Rectal smooth muscle tissue (tissue), 1 donor: ENCODE measurements at regions not wholly inside any gene's neighbourhood (a gene's known extent, or its start where the extent isn't known, plus 50 kb on each side); places are given as distances from the start of the nearest gene placed in this dataset.
"Not testable (repeated sequence)": the region's sequence is repeated elsewhere in the genome, so short reads cannot be mapped to it uniquely, and the experiment has no call there.

ENCODE experiments used
- H3K27ac ChIP-seq: one replicate; pipeline ENCODE4 v1.7.0; 2013; ENCODE audit warnings: low read depth, low read length, inconsistent platforms
- H3K27me3 ChIP-seq: one replicate; pipeline ENCODE4 v1.7.0; 2013; ENCODE audit warnings: low read length; ENCODE audit not compliant: control insufficient read depth, insufficient read depth
- H3K36me3 ChIP-seq: one replicate; pipeline ENCODE4 v1.7.0; 2013; ENCODE audit warnings: low read length; ENCODE audit not compliant: control insufficient read depth, insufficient read depth
- H3K4me1 ChIP-seq: one replicate; pipeline ENCODE4 v1.7.0; 2013; ENCODE audit warnings: low read length; ENCODE audit not compliant: control insufficient read depth, insufficient read depth
- H3K4me3 ChIP-seq: one replicate; pipeline ENCODE4 v1.7.0; 2013; ENCODE audit warnings: low read length
- H3K9ac ChIP-seq: one replicate; pipeline ENCODE4 v1.7.0; 2013; ENCODE audit warnings: low read length

GRCh38 chr7:52758356-52758755 lies 277.1 kb upstream of the POM121L12 start:
- no peak overlapping the region for H3K4me3 ChIP-seq
- H3K4me1 ChIP-seq: no peaks in the 10 kb centered on the region
- no peaks in the 10 kb centered on the region for H3K36me3 ChIP-seq
- no peak overlapping the region for H3K9ac ChIP-seq
- H3K27me3 ChIP-seq: no peaks in the 10 kb centered on the region
- H3K27ac ChIP-seq: no peak overlapping the region

- no peaks in the 10 kb centered on the region for H3K27me3 ChIP-seq
- H3K36me3 ChIP-seq: no peaks in the 10 kb centered on the region
- H3K27ac ChIP-seq: no peak overlapping the region
- H3K9ac ChIP-seq: no peak overlapping the region
- no peaks in the 10 kb centered on the region for H3K4me1 ChIP-seq
- no peak overlapping the region for H3K4me3 ChIP-seq
Observed at GRCh38 chr7:52753855-52754254, 281.6 kb upstream of the POM121L12 start.

- Histone ChIP-seq H3K27ac (no peak overlapping the region), H3K4me1 (no peaks in the 10 kb centered on the region), H3K4me3 (no peak overlapping the region), H3K36me3 (no peaks in the 10 kb centered on the region), H3K27me3 (no peaks in the 10 kb centered on the region), H3K9ac (no peak overlapping the region)
Observed at GRCh38 chr7:52752891-52753290, 282.5 kb upstream of the POM121L12 start.

GRCh38 chr7:52749880-52750279 lies 285.6 kb upstream of the POM121L12 start:
- Histone ChIP-seq H3K27me3 (no peaks in the 10 kb centered on the region), H3K4me3 (no peak overlapping the region), H3K9ac (no peak overlapping the region), H3K4me1 (no peaks in the 10 kb centered on the region), H3K36me3 (no peaks in the 10 kb centered on the region), H3K27ac (no peak overlapping the region)

GRCh38 chr7:52747817-52748216 lies 287.6 kb upstream of the POM121L12 start:
- H3K4me1 ChIP-seq: no peaks in the 10 kb centered on the region
- no peak overlapping the region for H3K27ac ChIP-seq
- no peak overlapping the region for H3K9ac ChIP-seq
- no peaks in the 10 kb centered on the region for H3K36me3 ChIP-seq
- no peak overlapping the region for H3K4me3 ChIP-seq
- H3K27me3 ChIP-seq: no peaks in the 10 kb centered on the region

GRCh38 chr7:52741670-52742290 lies 293.7 kb upstream of the POM121L12 start:
- Histone ChIP-seq H3K4me3 (no peak overlapping the region), H3K9ac (no peak overlapping the region), H3K27me3 (no peaks in the 10 kb centered on the region), H3K4me1 (no peaks in the 10 kb centered on the region), H3K36me3 (no peaks in the 10 kb centered on the region), H3K27ac (no peak overlapping the region)

GRCh38 chr7:52735656-52736055 lies 299.8 kb upstream of the POM121L12 start:
- H3K4me3 ChIP-seq: no peak overlapping the region
- no peak overlapping the region for H3K27ac ChIP-seq
- H3K4me1 ChIP-seq: no peaks in the 10 kb centered on the region
- H3K9ac ChIP-seq: no peak overlapping the region
- no peaks in the 10 kb centered on the region for H3K36me3 ChIP-seq
- H3K27me3 ChIP-seq: no peaks in the 10 kb centered on the region

- not testable (repeated sequence) for H3K4me1 ChIP-seq
Observed at GRCh38 chr7:52728683-52729082, 306.8 kb upstream of the POM121L12 start.

GRCh38 chr7:52727632-52728031 lies 307.8 kb upstream of the POM121L12 start:
- H3K27me3 ChIP-seq: no peaks in the 10 kb centered on the region
- H3K4me3 ChIP-seq: no peak overlapping the region
- H3K36me3 ChIP-seq: no peaks in the 10 kb centered on the region
- H3K27ac ChIP-seq: no peak overlapping the region
- no peaks in the 10 kb centered on the region for H3K4me1 ChIP-seq
- no peak overlapping the region for H3K9ac ChIP-seq

More at GRCh38 chr7:52728683-52729082, 306.8 kb upstream of the POM121L12 start:
- not testable (repeated sequence) for H3K27me3 ChIP-seq, H3K9ac ChIP-seq, H3K36me3 ChIP-seq, H3K4me3 ChIP-seq, H3K27ac ChIP-seq

GRCh38 chr7:52726986-52727385 lies 308.4 kb upstream of the POM121L12 start:
- Histone ChIP-seq H3K27ac (no peak overlapping the region), H3K27me3 (no peaks in the 10 kb centered on the region), H3K4me3 (no peak overlapping the region), H3K9ac (no peak overlapping the region), H3K4me1 (no peaks in the 10 kb centered on the region), H3K36me3 (no peaks in the 10 kb centered on the region)

GRCh38 chr7:52726493-52726892 lies 308.9 kb upstream of the POM121L12 start:
- H3K4me1 ChIP-seq: no peaks in the 10 kb centered on the region
- no peaks in the 10 kb centered on the region for H3K27me3 ChIP-seq
- no peaks in the 10 kb centered on the region for H3K36me3 ChIP-seq
- no peak overlapping the region for H3K9ac ChIP-seq
- no peak overlapping the region for H3K27ac ChIP-seq
- H3K4me3 ChIP-seq: no peak overlapping the region

GRCh38 chr7:52723606-52724005 lies 311.8 kb upstream of the POM121L12 start:
- Histone ChIP-seq H3K36me3 (no peaks in the 10 kb centered on the region), H3K9ac (no peak overlapping the region), H3K4me3 (no peak overlapping the region), H3K27ac (no peak overlapping the region), H3K27me3 (no peaks in the 10 kb centered on the region), H3K4me1 (no peaks in the 10 kb centered on the region)

GRCh38 chr7:52720856-52721255 lies 314.6 kb upstream of the POM121L12 start:
- H3K27ac ChIP-seq: no peak overlapping the region
- H3K27me3 ChIP-seq: no peaks in the 10 kb centered on the region
- H3K4me3 ChIP-seq: no peak overlapping the region
- no peak overlapping the region for H3K9ac ChIP-seq
- no peaks in the 10 kb centered on the region for H3K36me3 ChIP-seq
- H3K4me1 ChIP-seq: no peaks in the 10 kb centered on the region
